HepG2 (cell line): ENCODE measurements at regions not wholly inside any gene's neighbourhood (a gene's known extent, or its start where the extent isn't known, plus 50 kb on each side); places are given as distances from the start of the nearest gene placed in this dataset.

ENCODE experiments used
- ATAC-seq: fragments of 200-7000 bp; cut with Tn5 transposase; 3 replicates; pipeline ENCODE4 v1.9.1; 2020; ENCODE audit warnings: mild to moderate bottlenecking, moderate library complexity
- BruUV-seq: library from RNA; stranded (reverse); fragments of 400-500 nt; replicated peaks from 2 replicates; lab custom pipeline; 2021; lab: Mats Ljungman, UMichigan
- CTCF ChIA-PET: fragments of 300-600 bp; formaldehyde crosslinking; extraction: SDS; loops from one replicate; lab custom pipeline; 2021; ENCODE audit warnings: low total read pairs, inconsistent platforms, low intra/inter-chr PET ratio; lab: Yijun Ruan, JAX
- POLR2A ChIA-PET: fragments of 350-600 bp; sonication (Branson Sonifier 250); formaldehyde crosslinking; loops from one replicate; lab custom pipeline; 2020; ENCODE audit warnings: antibody characterized with exemption, inconsistent platforms; lab: Yijun Ruan, JAX
- DNase-seq: peaks from one replicate; pipeline ENCODE4 v3.0.0-alpha.2; 2015; ENCODE audit warnings: low spot score
- FAIRE-seq: peaks from 3 replicates; lab custom pipeline; 2011; peaks lifted over from hg19 to GRCh38; lab: Jason Lieb, UNC
- H2AFZ ChIP-seq: one replicate; pipeline ENCODE4 v1.6.1; 2011; ENCODE audit warnings: low read length, inconsistent platforms
- H3K27ac ChIP-seq: fragments of 300-600 bp; 3 replicates; pipeline ENCODE4 v1.8.0; 2011; ENCODE audit warnings: mixed run types, mild to moderate bottlenecking, mixed read lengths, low read length, inconsistent platforms; ENCODE audit not compliant: insufficient read depth; ENCODE audit errors: extremely low read length
- H3K27me3 ChIP-seq, 2 experiments: fragments of 200-600 bp in 1 of 2; 2 replicates in 1 of 2; 3 replicates in 1 of 2; pipeline versions ENCODE4 v1.6.0 to v1.8.0; 2011; ENCODE audit warnings: low read length in 2 of 2, mild to moderate bottlenecking in 2 of 2, moderate library complexity in 2 of 2, inconsistent platforms in 1 of 2; ENCODE audit not compliant: insufficient read depth in 2 of 2, control insufficient read depth in 1 of 2
- H3K36me3 ChIP-seq, 2 experiments: fragments of 200-600 bp in 1 of 2; replicated peaks in 1 of 2; 2 replicates in 1 of 2; 3 replicates in 1 of 2; pipeline versions ENCODE4 v1.5.1 to v1.8.0; 2011; ENCODE audit warnings: low read length in 2 of 2, inconsistent platforms in 1 of 2; ENCODE audit not compliant: insufficient read depth in 2 of 2, control insufficient read depth in 1 of 2
- H3K4me1 ChIP-seq: 2 replicates; pipeline ENCODE4 v1.5.1; 2012; ENCODE audit warnings: low read length, inconsistent platforms; ENCODE audit not compliant: insufficient read depth
- H3K4me2 ChIP-seq: 2 replicates; pipeline ENCODE4 v1.6.0; 2011; ENCODE audit warnings: low read depth, low read length, inconsistent platforms
- H3K4me3 ChIP-seq, 3 experiments: fragments of 200-600 bp in 1 of 3; sonication (generic), shearing (Covaris generic) in 1 of 3; replicated peaks in 1 of 3; 2 replicates each; pipeline ENCODE4 v1.5.1; 2011 to 2016; ENCODE audit warnings: low read length in 3 of 3, inconsistent platforms in 2 of 3, low read depth in 2 of 3, mild to moderate bottlenecking in 2 of 3, control low read depth in 1 of 3, mixed read lengths in 1 of 3; ENCODE audit not compliant: insufficient read depth in 1 of 3
- H3K79me2 ChIP-seq: one replicate; pipeline ENCODE4 v1.6.1; 2011; ENCODE audit warnings: low read length, inconsistent platforms; ENCODE audit not compliant: insufficient read depth
- H3K9ac ChIP-seq: 2 replicates; pipeline ENCODE4 v1.6.0; 2011; ENCODE audit warnings: mild to moderate bottlenecking, low read depth, low read length, inconsistent platforms; ENCODE audit not compliant: insufficient read depth
- H3K9me3 ChIP-seq: 2 replicates; pipeline ENCODE4 v1.5.1; 2012; ENCODE audit warnings: mild to moderate bottlenecking, low read length
- H4K20me1 ChIP-seq: 2 replicates; pipeline ENCODE4 v1.6.0; 2011; ENCODE audit warnings: inconsistent platforms, mild to moderate bottlenecking, low read length, moderate library complexity; ENCODE audit not compliant: insufficient read depth
- EP300 ChIP-seq, 3 experiments: sonication (generic) in 1 of 3; formaldehyde crosslinking in 1 of 3; IDR thresholded peaks; 2 replicates each; pipeline versions ENCODE4 v1.5.1 to v1.6.1; 2011 to 2020; ENCODE audit warnings: low read depth in 2 of 3, low read length in 2 of 3, borderline replicate concordance in 1 of 3, improper control_type of control experiment in 1 of 3, mild to moderate bottlenecking in 1 of 3, missing genetic modification reagents in 1 of 3, moderate library complexity in 1 of 3
- GTF2F1 ChIP-seq: fragments of 150-350 bp; IDR thresholded peaks from 2 replicates; pipeline ENCODE4 v1.6.1; 2014; ENCODE audit warnings: low read length
- IRX3 ChIP-seq: sonication (generic); formaldehyde crosslinking; IDR thresholded peaks from 2 replicates; pipeline ENCODE4 v1.8.1; 2023; ENCODE audit warnings: mild to moderate bottlenecking, low read depth, missing genetic modification reagents, borderline replicate concordance
- PRDM4 ChIP-seq: sonication (generic); formaldehyde crosslinking; IDR thresholded peaks from 2 replicates; pipeline ENCODE4 v1.9.0; 2021; ENCODE audit warnings: missing genetic modification reagents, borderline replicate concordance
- SNAPC2 ChIP-seq: sonication (generic); formaldehyde crosslinking; IDR thresholded peaks from 2 replicates; pipeline ENCODE4 v1.8.1; 2022; ENCODE audit warnings: mild to moderate bottlenecking, missing genetic modification reagents
- SYNCRIP ChIP-seq: fragments of 200-400 bp; formaldehyde crosslinking; IDR thresholded peaks from 2 replicates; pipeline ENCODE4 v1.6.1; 2018; ENCODE audit warnings: mild to moderate bottlenecking, low read depth, low read length; ENCODE audit not compliant: insufficient read depth
- ZFP36L2 ChIP-seq: sonication (generic); formaldehyde crosslinking; IDR thresholded peaks from 2 replicates; pipeline ENCODE4 v1.4.0; 2020; ENCODE audit warnings: missing genetic modification reagents
- ZFY ChIP-seq: sonication (generic); formaldehyde crosslinking; IDR thresholded peaks from 2 replicates; pipeline ENCODE4 v1.4.0; 2020; ENCODE audit warnings: missing genetic modification reagents
- ZMYM2 ChIP-seq: sonication (generic); formaldehyde crosslinking; IDR thresholded peaks from 2 replicates; pipeline ENCODE4 v1.8.0; 2022; ENCODE audit warnings: mild to moderate bottlenecking, missing genetic modification reagents
- ZNF34 ChIP-seq: sonication (generic); formaldehyde crosslinking; IDR thresholded peaks from 2 replicates; pipeline ENCODE4 v1.4.0; 2020; ENCODE audit warnings: mild to moderate bottlenecking, missing genetic modification reagents, borderline replicate concordance
- ZNF414 ChIP-seq: sonication (generic); formaldehyde crosslinking; IDR thresholded peaks from 2 replicates; pipeline ENCODE4 v1.5.0; 2020; ENCODE audit warnings: missing genetic modification reagents
- ZNF451 ChIP-seq: sonication (generic); formaldehyde crosslinking; IDR thresholded peaks from 2 replicates; pipeline ENCODE4 v1.5.0; 2020; ENCODE audit warnings: mild to moderate bottlenecking, missing genetic modification reagents
- ZNF564 ChIP-seq: sonication (generic); formaldehyde crosslinking; IDR thresholded peaks from 2 replicates; pipeline ENCODE4 v1.8.1; 2023; ENCODE audit warnings: mild to moderate bottlenecking, missing genetic modification reagents
- ZNF740 ChIP-seq: sonication (generic); formaldehyde crosslinking; IDR thresholded peaks from 2 replicates; pipeline ENCODE4 v1.4.0; 2020; ENCODE audit warnings: missing genetic modification reagents
- ZNF792 ChIP-seq: IDR thresholded peaks from 2 replicates; pipeline ENCODE4 v1.6.1; 2016
- ZNF841 ChIP-seq: sonication (generic); formaldehyde crosslinking; IDR thresholded peaks from 2 replicates; pipeline ENCODE4 v1.8.1; 2023; ENCODE audit warnings: missing genetic modification reagents, borderline replicate concordance
- ZNF850 ChIP-seq: sonication (generic); formaldehyde crosslinking; conservative IDR thresholded peaks from 2 replicates; pipeline ENCODE4 v1.9.0; 2021; ENCODE audit warnings: mild to moderate bottlenecking, missing genetic modification reagents
- WGBS: methylation state at CpG from one replicate; pipeline ENCODE4 v1.1.6; 2017; ENCODE audit warnings: low lambda C conversion rate; 5-methylcytosine and 5-hydroxymethylcytosine counted together
- in situ Hi-C: cut with HindIII; loops from 2 replicates; pipeline ENCODE4 v1.10.0; 2017; ENCODE audit warnings: low pct_unique_long_range_greater_than_20kb; ENCODE audit not compliant: extremely low pct_ligation_motif_present
- intact Hi-C: fragments of 100-400 bp; cut with micrococcal nuclease; formaldehyde crosslinking; loops from one replicate; pipeline ENCODE4 v1.10.0; 2022; ENCODE audit not compliant: unreplicated experiment

- H4K20me1 ChIP-seq = no peaks in the 10 kb centered on the region
- POLR2A ChIA-PET = no interaction called here
- no peaks in the 10 kb centered on the region for H3K79me2 ChIP-seq
- no peaks in the 10 kb centered on the region for H3K36me3 ChIP-seq
- H3K4me1 ChIP-seq = no peaks in the 10 kb centered on the region
- no peak overlapping the region for H2AFZ ChIP-seq
- no peak overlapping the region for H3K4me3 ChIP-seq
- H3K4me2 ChIP-seq = no peak overlapping the region
- no TSS peak for BruUV-seq
- H3K9ac ChIP-seq = no peak overlapping the region
- ATAC-seq = no peak
- no peak for TF ChIP-seq ZFP36L2 (CRISPR knock-in tag)
- no peak for TF ChIP-seq ZNF841 (CRISPR knock-in tag)
- TF ChIP-seq ZFY = no peak
- TF ChIP-seq GTF2F1 = no peak
- no peak for TF ChIP-seq ZNF564 (CRISPR knock-in tag)
- no peak for TF ChIP-seq SYNCRIP
- TF ChIP-seq, all 625 proteins: peak for 0
- H3K27ac ChIP-seq = no peak overlapping the region
- intact Hi-C loops = no loop called here
- 0 out of 2 replicates have a peak, but pooled peaks cover 7% of the 10 kb centered on the region for H3K9me3 ChIP-seq
- in situ Hi-C loops = no loop called here
- DNase-seq (no peak), FAIRE-seq (no peak)
- 60% methylated on average over 5 of the region's 5 CpGs for WGBS
- no peaks in the 10 kb centered on the region for H3K27me3 ChIP-seq
- CTCF ChIA-PET = no interaction called here
Measured at GRCh38 chr4:13711233-13711785, 83.8 kb upstream of the BOD1L1 start.

GRCh38 chr4:13721894-13722293 is 94.4 kb upstream of the BOD1L1 start:
- POLR2A ChIA-PET = no interaction called here
- WGBS = 0% methylated on average over 2 of the region's 2 CpGs
- no TSS peak for BruUV-seq
- TF ChIP-seq ZNF850 (no peak), ZNF740 (CRISPR knock-in tag) (no peak), SNAPC2 (no peak), ZNF792 (CRISPR knock-in tag) (no peak), PRDM4 (no peak), ZMYM2 (CRISPR knock-in tag) (no peak), EP300 (IDR thresholded peaks at IDR 0.05; ENCODE audit: low read depth in 2 of 2, low read length in 2 of 2) (no peak), EP300 (CRISPR knock-in tag; IDR thresholded peaks at IDR 0.05; ENCODE audit: borderline replicate concordance) (no peak), IRX3 (CRISPR knock-in tag) (no peak), ZNF414 (no peak), ZNF451 (CRISPR knock-in tag) (no peak), ZNF34 (CRISPR knock-in tag) (no peak)

More at GRCh38 chr4:13721894-13722293, 94.4 kb upstream of the BOD1L1 start:
- FAIRE-seq (no peak), ATAC-seq (no peak), DNase-seq (no peak)
- Histone ChIP-seq H3K79me2 (no peaks in the 10 kb centered on the region), H3K36me3 (no peaks in the 10 kb centered on the region), H3K9ac (no peak overlapping the region), H3K27me3 (no peaks in the 10 kb centered on the region), H3K4me2 (no peak overlapping the region), H3K4me1 (no peaks in the 10 kb centered on the region), H3K9me3 (no peaks in the 10 kb centered on the region), H3K4me3 (no peak overlapping the region), H2AFZ (no peak overlapping the region), H4K20me1 (no peaks in the 10 kb centered on the region), H3K27ac (no peak overlapping the region)
- in situ Hi-C loops = no loop called here
- intact Hi-C loops = no loop called here
- CTCF ChIA-PET = no interaction called here
